IMR-90 (cell line): ENCODE measurements at regions not wholly inside any gene's neighbourhood (a gene's known extent, or its start where the extent isn't known, plus 50 kb on each side); places are given as distances from the start of the nearest gene placed in this dataset.
A peak's percentile ranks its signal among the peaks of the same experiment; 100 is the strongest.

Experiments used
- ATAC-seq: fragments of 200-7000 bp; cut with Tn5 transposase; 2 replicates; pipeline ENCODE4 v1.9.1; 2020; ENCODE audit warnings: low read depth, mild to moderate bottlenecking, moderate library complexity
- BruUV-seq: library from RNA; stranded (reverse); fragments of 400-500 nt; replicated peaks from 2 replicates; lab custom pipeline; 2021; lab: Mats Ljungman, UMichigan
- CTCF ChIA-PET: fragments of 300-600 bp; formaldehyde crosslinking; extraction: SDS; loops from one replicate; lab custom pipeline; 2021; ENCODE audit warnings: antibody characterized with exemption; lab: Yijun Ruan, JAX
- POLR2A ChIA-PET: fragments of 300-600 bp; sonication (Branson Sonifier 250); formaldehyde crosslinking; loops from one replicate; lab custom pipeline; 2022; ENCODE audit warnings: antibody characterized with exemption; ENCODE audit not compliant: unreplicated experiment; lab: Charles Lee
- DNase-seq: peaks from one replicate; pipeline ENCODE4 v3.0.0; 2013
- H2AFZ ChIP-seq: replicated peaks from 2 replicates; pipeline ENCODE3; 2013; ENCODE audit warnings: low read length, mild to moderate bottlenecking; ENCODE audit not compliant: poor library complexity
- H2AK5ac ChIP-seq: 2 replicates; pipeline ENCODE4 v1.6.1; 2013; ENCODE audit warnings: low read depth, low read length, inconsistent platforms
- H2AK9ac ChIP-seq: replicated peaks from 2 replicates; pipeline ENCODE3; 2013; ENCODE audit warnings: mild to moderate bottlenecking, low read depth, low read length, moderate library complexity; ENCODE audit not compliant: poor library complexity
- H2BK120ac ChIP-seq: 2 replicates; pipeline ENCODE4 v1.6.1; 2013; ENCODE audit warnings: low read depth, low read length, inconsistent platforms
- H2BK15ac ChIP-seq: 3 replicates; pipeline ENCODE4 v1.6.1; 2013; ENCODE audit warnings: low read depth, low read length, inconsistent platforms
- H2BK20ac ChIP-seq: 2 replicates; pipeline ENCODE4 v1.6.1; 2013; ENCODE audit warnings: low read depth, mild to moderate bottlenecking, inconsistent platforms, low read length, moderate library complexity
- H2BK5ac ChIP-seq: 2 replicates; pipeline ENCODE4 v1.6.1; 2013; ENCODE audit warnings: mild to moderate bottlenecking, low read depth, low read length, inconsistent platforms; ENCODE audit not compliant: poor library complexity, severe bottlenecking
- H3K14ac ChIP-seq: replicated peaks from 2 replicates; pipeline ENCODE4 v1.6.1; 2013; ENCODE audit warnings: low read depth, low read length, inconsistent platforms
- H3K18ac ChIP-seq: 2 replicates; pipeline ENCODE4 v1.6.1; 2013; ENCODE audit warnings: low read depth, low read length, control low read depth
- H3K23ac ChIP-seq: 2 replicates; pipeline ENCODE4 v1.6.1; 2013; ENCODE audit warnings: low read depth, low read length, inconsistent platforms
- H3K27ac ChIP-seq: 2 replicates; pipeline ENCODE4 v1.5.1; 2013; ENCODE audit warnings: mild to moderate bottlenecking, control low read depth, low read length; ENCODE audit not compliant: insufficient read depth
- H3K27me3 ChIP-seq: 2 replicates; pipeline ENCODE4 v1.6.1; 2013; ENCODE audit warnings: low read length; ENCODE audit not compliant: control insufficient read depth, insufficient read depth
- H3K36me3 ChIP-seq: 2 replicates; pipeline ENCODE4 v1.6.1; 2013; ENCODE audit warnings: low read length, mixed read lengths; ENCODE audit not compliant: control insufficient read depth, insufficient read depth
- H3K4ac ChIP-seq: 2 replicates; pipeline ENCODE4 v1.6.1; 2013; ENCODE audit warnings: low read depth, low read length, inconsistent platforms
- H3K4me1 ChIP-seq: 2 replicates; pipeline ENCODE4 v1.6.1; 2013; ENCODE audit warnings: low read length, mixed read lengths; ENCODE audit not compliant: control insufficient read depth, insufficient read depth
- H3K4me2 ChIP-seq: 2 replicates; pipeline ENCODE4 v1.6.1; 2013; ENCODE audit warnings: low read depth, mild to moderate bottlenecking, control low read depth, low read length, moderate library complexity
- H3K4me3 ChIP-seq: 2 replicates; pipeline ENCODE4 v1.5.1; 2013; ENCODE audit warnings: low read depth, mild to moderate bottlenecking, control low read depth, low read length, moderate library complexity; ENCODE audit not compliant: insufficient read depth
- H3K56ac ChIP-seq: 2 replicates; pipeline ENCODE4 v1.6.1; 2013; ENCODE audit warnings: low read length, inconsistent platforms; ENCODE audit not compliant: insufficient read depth; ENCODE audit errors: extremely low read depth
- H3K79me1 ChIP-seq, 2 experiments: 2 replicates each; pipeline ENCODE4 v1.6.1; 2013; ENCODE audit warnings: low read length in 2 of 2, inconsistent platforms in 1 of 2, low read depth in 1 of 2
- H3K9ac ChIP-seq: 2 replicates; pipeline ENCODE4 v1.6.1; 2013; ENCODE audit warnings: low read depth, low read length, control low read depth
- H3K9me1 ChIP-seq: 2 replicates; pipeline ENCODE4 v1.6.1; 2013; ENCODE audit warnings: low read length, inconsistent platforms; ENCODE audit not compliant: insufficient read depth
- H3K9me3 ChIP-seq: 2 replicates; pipeline ENCODE4 v1.6.1; 2013; ENCODE audit warnings: low read length; ENCODE audit not compliant: control insufficient read depth, insufficient read depth
- H4K20me1 ChIP-seq: 2 replicates; pipeline ENCODE4 v1.6.1; 2013; ENCODE audit warnings: low read length, inconsistent platforms; ENCODE audit not compliant: insufficient read depth
- H4K5ac ChIP-seq: 2 replicates; pipeline ENCODE4 v1.6.1; 2013; ENCODE audit warnings: mild to moderate bottlenecking, low read depth, low read length, control low read depth
- H4K8ac ChIP-seq, 2 experiments: 2 replicates each; pipeline ENCODE4 v1.6.1; 2013; ENCODE audit warnings: low read depth in 2 of 2, low read length in 2 of 2, control low read depth in 1 of 2, inconsistent platforms in 1 of 2
- H4K91ac ChIP-seq: 2 replicates; pipeline ENCODE4 v1.6.1; 2013; ENCODE audit warnings: low read depth, low read length, inconsistent platforms; ENCODE audit not compliant: insufficient read depth
- CHD1 ChIP-seq: IDR thresholded peaks from 2 replicates; pipeline ENCODE4 v1.6.1; 2012; ENCODE audit warnings: low read depth, low read length, improper control_type of control experiment
- MXI1 ChIP-seq: IDR thresholded peaks from 2 replicates; pipeline ENCODE4 v1.6.1; 2012; ENCODE audit warnings: low read depth, mild to moderate bottlenecking, low read length, moderate library complexity, borderline replicate concordance
- POLR2A ChIP-seq: IDR thresholded peaks from 2 replicates; pipeline ENCODE4 v1.6.1; 2012; ENCODE audit warnings: mild to moderate bottlenecking, low read depth, low read length
- RAD21 ChIP-seq: IDR thresholded peaks from 2 replicates; pipeline ENCODE4 v1.6.1; 2012; ENCODE audit warnings: low read length, improper control_type of control experiment
- RCOR1 ChIP-seq: IDR thresholded peaks from 2 replicates; pipeline ENCODE4 v1.6.1; 2012; ENCODE audit warnings: mild to moderate bottlenecking, low read length, improper control_type of control experiment; ENCODE audit not compliant: insufficient replicate concordance
- RFX5 ChIP-seq: IDR thresholded peaks from 2 replicates; pipeline ENCODE4 v1.8.0; 2012; ENCODE audit warnings: low read depth, mild to moderate bottlenecking, low read length, moderate library complexity
- SMC3 ChIP-seq: fragments of 150-350 bp; IDR thresholded peaks from 2 replicates; pipeline ENCODE4 v1.6.1; 2016; ENCODE audit warnings: low read depth, mild to moderate bottlenecking, antibody characterized with exemption, low read length, moderate library complexity
- WGBS, 2 experiments: methylation state at CpG; one replicate each; pipeline versions ENCODE4 v1.1.5 to v1.1.7; 2013; ENCODE audit warnings: missing lambda C conversion rate in 2 of 2; ENCODE audit not compliant: insufficient read length in 1 of 2; ENCODE audit errors: extremely low coverage in 2 of 2; 5-methylcytosine and 5-hydroxymethylcytosine counted together
- dilution Hi-C: fragments of 300-500 bp; cut with HindIII; formaldehyde crosslinking; loops from one replicate; pipeline ENCODE4 v1.14.3; 2018; ENCODE audit warnings: low sequenced_read_pairs; ENCODE audit not compliant: unreplicated experiment
- in situ Hi-C: fragments of 300-500 bp; cut with MboI; formaldehyde crosslinking; loops from 3 replicates; pipeline ENCODE4 v1.14.3; 2019; ENCODE audit warnings: low sequenced_read_pairs, inconsistent platforms, mixed read lengths
- intact Hi-C: fragments of 100-400 bp; cut with micrococcal nuclease; formaldehyde crosslinking; loops from 2 replicates; pipeline ENCODE4 v1.10.0; 2022
- TF ChIP-seq, protein P1 (sequence below): conservative IDR thresholded peaks from 2 replicates; pipeline ENCODE4 v1.5.1; 2012; ENCODE audit warnings: mild to moderate bottlenecking, low read depth, low read length, improper control_type of control experiment
- TF ChIP-seq, protein P2 (sequence below): fragments of 150-350 bp; IDR thresholded peaks from 2 replicates; pipeline ENCODE4 v1.6.1; 2016; ENCODE audit warnings: low read depth, mild to moderate bottlenecking, low read length, moderate library complexity, borderline replicate concordance

DNA sequence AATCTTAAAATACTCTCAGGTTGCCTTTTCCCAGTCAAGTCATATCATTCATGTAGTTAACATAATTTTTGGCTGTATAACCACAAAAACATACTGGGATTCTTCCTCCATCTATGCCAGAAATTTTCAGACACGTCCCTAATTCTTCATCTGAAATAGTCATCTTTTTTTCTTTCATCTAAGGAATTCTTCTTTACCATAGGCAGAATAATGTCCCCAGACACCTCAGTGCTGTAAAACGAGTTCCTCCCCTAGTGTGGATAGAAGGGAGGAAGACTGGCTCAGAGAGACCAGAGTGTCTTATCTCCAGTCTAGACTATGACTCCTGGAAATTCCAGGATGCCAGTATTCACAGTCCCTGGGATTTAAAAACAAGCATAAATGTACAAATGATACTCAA, 127.8 kb downstream of the MREG start:
- H3K4me1 ChIP-seq, result peaks cover 3% of the 10 kb centered on the region; the same call in 1 of the 2 replicates
- H3K4me3 ChIP-seq, result no peak overlapping the region
- DNase-seq (no peak), ATAC-seq (no peak)
- H3K27ac ChIP-seq, result no peak overlapping the region
- no peaks in the 10 kb centered on the region for H3K9me3 ChIP-seq
- H3K27me3 ChIP-seq, result no peaks in the 10 kb centered on the region
- 0 out of 2 replicates have a peak overlapping the region, but pooled peaks have one; percentile 16 for H2BK20ac ChIP-seq
- ChIA-PET CTCF (interaction anchor here (1.0 kb wide), 1 partner anchor 8 kb away, joined by 3 read pairs; no protein-coding TSS in a partner anchor), POLR2A (no interaction called here)
- dilution Hi-C loops, result no loop called here
- no peak overlapping the region for H4K8ac ChIP-seq
- no peak overlapping the region for H3K4ac ChIP-seq
- H3K36me3 ChIP-seq, result no peaks in the 10 kb centered on the region
- H3K9me1 ChIP-seq, result 0 out of 2 replicates have a peak, but pooled peaks cover 5% of the 10 kb centered on the region
- no peak overlapping the region for H4K5ac ChIP-seq
- no TSS peak for BruUV-seq
- in situ Hi-C loops, result no loop called here
- WGBS, 2 experiments, result no CpG with 5 or more reads among the region's 2 CpGs
- H3K4me2 ChIP-seq, result no peak overlapping the region
- no peak overlapping the region for H3K18ac ChIP-seq
- H3K23ac ChIP-seq, result no peak overlapping the region
- H2BK15ac ChIP-seq, result no peak overlapping the region
- intact Hi-C loops, result no loop called here
- no peak overlapping the region for H2AFZ ChIP-seq
- no peaks in the 10 kb centered on the region for H4K20me1 ChIP-seq
- no peak overlapping the region for H2BK120ac ChIP-seq
- no peak for TF ChIP-seq MXI1
- TF ChIP-seq, protein P1, sequence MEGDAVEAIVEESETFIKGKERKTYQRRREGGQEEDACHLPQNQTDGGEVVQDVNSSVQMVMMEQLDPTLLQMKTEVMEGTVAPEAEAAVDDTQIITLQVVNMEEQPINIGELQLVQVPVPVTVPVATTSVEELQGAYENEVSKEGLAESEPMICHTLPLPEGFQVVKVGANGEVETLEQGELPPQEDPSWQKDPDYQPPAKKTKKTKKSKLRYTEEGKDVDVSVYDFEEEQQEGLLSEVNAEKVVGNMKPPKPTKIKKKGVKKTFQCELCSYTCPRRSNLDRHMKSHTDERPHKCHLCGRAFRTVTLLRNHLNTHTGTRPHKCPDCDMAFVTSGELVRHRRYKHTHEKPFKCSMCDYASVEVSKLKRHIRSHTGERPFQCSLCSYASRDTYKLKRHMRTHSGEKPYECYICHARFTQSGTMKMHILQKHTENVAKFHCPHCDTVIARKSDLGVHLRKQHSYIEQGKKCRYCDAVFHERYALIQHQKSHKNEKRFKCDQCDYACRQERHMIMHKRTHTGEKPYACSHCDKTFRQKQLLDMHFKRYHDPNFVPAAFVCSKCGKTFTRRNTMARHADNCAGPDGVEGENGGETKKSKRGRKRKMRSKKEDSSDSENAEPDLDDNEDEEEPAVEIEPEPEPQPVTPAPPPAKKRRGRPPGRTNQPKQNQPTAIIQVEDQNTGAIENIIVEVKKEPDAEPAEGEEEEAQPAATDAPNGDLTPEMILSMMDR, result no peak
- TF ChIP-seq RCOR1, result no peak
- no peak for TF ChIP-seq POLR2A
- no peak for TF ChIP-seq RFX5
- TF ChIP-seq RAD21, result no peak
- TF ChIP-seq, protein P2, sequence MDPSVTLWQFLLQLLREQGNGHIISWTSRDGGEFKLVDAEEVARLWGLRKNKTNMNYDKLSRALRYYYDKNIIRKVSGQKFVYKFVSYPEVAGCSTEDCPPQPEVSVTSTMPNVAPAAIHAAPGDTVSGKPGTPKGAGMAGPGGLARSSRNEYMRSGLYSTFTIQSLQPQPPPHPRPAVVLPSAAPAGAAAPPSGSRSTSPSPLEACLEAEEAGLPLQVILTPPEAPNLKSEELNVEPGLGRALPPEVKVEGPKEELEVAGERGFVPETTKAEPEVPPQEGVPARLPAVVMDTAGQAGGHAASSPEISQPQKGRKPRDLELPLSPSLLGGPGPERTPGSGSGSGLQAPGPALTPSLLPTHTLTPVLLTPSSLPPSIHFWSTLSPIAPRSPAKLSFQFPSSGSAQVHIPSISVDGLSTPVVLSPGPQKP, result no peak
- no peak for TF ChIP-seq CHD1
- TF ChIP-seq SMC3, result no peak
- H2AK9ac ChIP-seq, result no peak overlapping the region
- no peak overlapping the region for H3K9ac ChIP-seq
- H2AK5ac ChIP-seq, result no peak overlapping the region
- H3K14ac ChIP-seq, result no peak overlapping the region
- no peak overlapping the region for H3K56ac ChIP-seq
- no peak overlapping the region for H4K91ac ChIP-seq
- H2BK5ac ChIP-seq, result no peak overlapping the region
- H3K79me1 ChIP-seq, result no peaks in the 10 kb centered on the region
